Thoracic aorta (tissue), 2 donors: ENCODE measurements at regions not wholly inside any gene's neighbourhood (a gene's known extent, or its start where the extent isn't known, plus 50 kb on each side); places are given as distances from the start of the nearest gene placed in this dataset.

Source experiments
- ATAC-seq: fragments of 150-250 bp; one replicate; pipeline ENCODE4 v1.8.0; 2017; ENCODE audit warnings: low read depth; ENCODE audit not compliant: insufficient number of reproducible peaks, low FRiP score
- DNase-seq: peaks from one replicate; pipeline ENCODE4 v3.0.0-alpha.2; 2020; ENCODE audit warnings: low spot score
- H3K27ac ChIP-seq, 2 donors: fragments of 200-600 bp; sonication (generic); 1 replicate in 1 of 2; 2 replicates in 1 of 2; pipeline ENCODE4 v1.5.1; 2016; ENCODE audit warnings: mild to moderate bottlenecking in 2 of 2, moderate library complexity in 2 of 2
- H3K27me3 ChIP-seq: fragments of 200-600 bp; sonication (generic); replicated peaks from 2 replicates; pipeline ENCODE4 v1.6.0; 2016; ENCODE audit warnings: mild to moderate bottlenecking; ENCODE audit not compliant: insufficient read depth
- H3K36me3 ChIP-seq: fragments of 200-600 bp; sonication (generic); one replicate; pipeline ENCODE4 v1.5.1; 2016
- H3K4me1 ChIP-seq, 2 donors: fragments of 200-600 bp; sonication (generic); 1 replicate in 1 of 2; 2 replicates in 1 of 2; pipeline versions ENCODE4 v1.5.1 to v1.6.0; 2016; ENCODE audit warnings: low read depth in 2 of 2, mild to moderate bottlenecking in 1 of 2; ENCODE audit not compliant: control insufficient read depth in 1 of 2
- H3K4me3 ChIP-seq: fragments of 200-600 bp; sonication (generic); 2 replicates; pipeline ENCODE4 v1.5.1; 2016; ENCODE audit warnings: mild to moderate bottlenecking
- H3K9me3 ChIP-seq: fragments of 200-600 bp; sonication (generic); 2 replicates; pipeline ENCODE4 v1.5.1; 2016
- TF ChIP-seq, protein P1 (sequence below): fragments of 200-600 bp; sonication (generic); IDR thresholded peaks from one replicate; pipeline ENCODE4 v1.5.1; 2019; ENCODE audit warnings: antibody characterized with exemption

DNA sequence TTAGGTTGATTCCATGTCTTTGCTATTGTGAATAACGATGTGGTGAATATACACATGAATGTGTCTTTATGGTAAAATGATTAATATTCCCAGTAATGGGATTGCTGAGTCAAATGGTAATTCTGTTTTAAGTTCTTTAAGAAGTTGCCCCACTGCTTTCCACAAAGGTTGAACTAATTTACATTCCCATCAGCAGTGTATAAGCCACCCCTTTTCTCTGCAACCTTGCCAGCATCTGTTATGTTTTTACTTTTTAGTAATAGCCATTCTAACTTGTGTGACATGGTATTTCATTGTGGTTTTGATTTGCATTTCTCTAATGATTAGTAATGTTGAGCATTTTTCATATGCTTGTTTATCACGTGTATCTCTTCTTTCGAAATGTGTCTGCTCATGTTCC lies 503.3 kb downstream of the PCDH18 start:
- Histone ChIP-seq H3K4me1 (no peaks in the 10 kb centered on the region), H3K4me3 (no peak overlapping the region), H3K27me3 (no peaks in the 10 kb centered on the region), H3K36me3 (no peaks in the 10 kb centered on the region), H3K27ac (no peak overlapping the region), H3K9me3 (no peaks in the 10 kb centered on the region)
- no peak for DNase-seq
- ATAC-seq: no peak
- TF ChIP-seq, protein P1, sequence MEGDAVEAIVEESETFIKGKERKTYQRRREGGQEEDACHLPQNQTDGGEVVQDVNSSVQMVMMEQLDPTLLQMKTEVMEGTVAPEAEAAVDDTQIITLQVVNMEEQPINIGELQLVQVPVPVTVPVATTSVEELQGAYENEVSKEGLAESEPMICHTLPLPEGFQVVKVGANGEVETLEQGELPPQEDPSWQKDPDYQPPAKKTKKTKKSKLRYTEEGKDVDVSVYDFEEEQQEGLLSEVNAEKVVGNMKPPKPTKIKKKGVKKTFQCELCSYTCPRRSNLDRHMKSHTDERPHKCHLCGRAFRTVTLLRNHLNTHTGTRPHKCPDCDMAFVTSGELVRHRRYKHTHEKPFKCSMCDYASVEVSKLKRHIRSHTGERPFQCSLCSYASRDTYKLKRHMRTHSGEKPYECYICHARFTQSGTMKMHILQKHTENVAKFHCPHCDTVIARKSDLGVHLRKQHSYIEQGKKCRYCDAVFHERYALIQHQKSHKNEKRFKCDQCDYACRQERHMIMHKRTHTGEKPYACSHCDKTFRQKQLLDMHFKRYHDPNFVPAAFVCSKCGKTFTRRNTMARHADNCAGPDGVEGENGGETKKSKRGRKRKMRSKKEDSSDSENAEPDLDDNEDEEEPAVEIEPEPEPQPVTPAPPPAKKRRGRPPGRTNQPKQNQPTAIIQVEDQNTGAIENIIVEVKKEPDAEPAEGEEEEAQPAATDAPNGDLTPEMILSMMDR: no peak

DNA sequence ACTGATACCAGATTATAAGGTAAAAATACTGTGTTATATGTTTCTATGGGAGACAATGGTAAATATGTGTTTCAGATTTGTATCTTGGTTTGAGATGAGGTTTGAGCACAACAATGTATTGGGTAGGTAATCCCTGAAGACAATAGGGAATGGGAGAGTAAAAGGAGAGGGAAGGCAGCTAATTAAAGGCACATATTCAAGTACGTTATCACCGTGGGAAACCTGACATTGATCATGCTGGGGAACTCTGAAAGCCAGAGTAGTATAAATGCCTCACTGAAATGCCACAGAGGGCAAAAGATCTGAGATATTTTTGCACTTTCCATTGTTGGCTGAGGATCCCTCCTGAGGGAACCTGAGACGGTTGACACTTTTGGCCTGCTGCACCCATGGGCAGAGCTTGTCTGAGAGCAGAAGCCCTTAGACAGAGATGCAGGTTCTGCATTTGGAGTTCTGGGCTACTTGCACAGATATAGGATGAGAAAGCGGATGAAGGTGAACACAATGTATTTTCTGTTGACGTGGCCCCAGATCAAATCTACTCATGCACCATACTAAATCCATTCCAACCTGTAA lies 506.7 kb downstream of the PCDH18 start:
- no peak for DNase-seq
- Histone ChIP-seq H3K9me3 (no peaks in the 10 kb centered on the region), H3K4me1 (no peaks in the 10 kb centered on the region), H3K27ac (no peak overlapping the region), H3K4me3 (no peak overlapping the region), H3K36me3 (no peaks in the 10 kb centered on the region), H3K27me3 (no peaks in the 10 kb centered on the region)
- TF ChIP-seq, protein P1: no peak
- ATAC-seq: no peak

DNA sequence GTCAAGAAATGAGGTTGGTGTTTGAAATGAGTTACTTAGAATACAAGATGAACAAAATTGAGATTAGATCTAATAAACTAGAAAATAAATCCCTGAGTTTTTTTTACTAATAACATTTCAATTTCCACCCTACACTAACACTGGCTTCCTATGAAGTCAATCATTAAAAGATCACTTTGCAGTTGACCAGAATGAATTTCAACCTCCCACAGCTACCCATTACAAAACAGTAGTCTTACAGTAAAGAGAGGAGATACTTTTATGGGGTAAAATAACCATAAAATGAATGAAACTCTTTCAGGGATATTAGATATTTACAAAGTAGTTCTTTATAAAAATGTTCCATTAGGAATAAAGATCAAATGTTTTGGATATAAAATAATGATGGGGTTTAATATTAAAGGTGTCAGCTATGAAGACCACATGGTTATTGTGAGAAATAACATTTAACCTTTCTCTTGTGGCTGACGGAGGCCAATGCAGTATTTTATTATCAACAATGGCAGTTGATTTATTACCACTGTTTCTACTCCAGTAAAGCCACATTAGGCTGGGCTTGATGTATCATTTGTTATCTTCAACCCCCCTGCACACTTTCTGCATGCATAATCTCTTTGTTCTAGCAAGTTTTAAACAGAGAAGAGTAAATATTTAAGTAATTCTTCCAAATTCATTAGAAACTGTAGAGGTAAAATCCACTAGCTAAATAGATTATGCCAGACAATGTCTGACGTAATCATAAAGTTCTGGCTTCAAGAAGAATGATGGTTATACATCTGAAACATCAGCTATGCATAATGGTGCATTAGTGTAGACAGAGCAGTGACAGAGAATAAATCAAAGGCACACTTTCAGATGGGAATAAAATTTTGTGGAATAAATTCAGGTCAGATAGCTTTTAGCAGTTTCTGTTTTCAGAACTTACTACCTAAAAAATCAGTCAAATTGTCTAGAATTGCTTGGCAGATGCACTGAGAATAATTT lies 516.6 kb downstream of the PCDH18 start:
- DNase-seq (no peak), ATAC-seq (no peak)
- no peaks in the 10 kb centered on the region for H3K4me1 ChIP-seq
- no peaks in the 10 kb centered on the region for H3K36me3 ChIP-seq
- H3K9me3 ChIP-seq: no peaks in the 10 kb centered on the region
- no peak overlapping the region for H3K27ac ChIP-seq
- no peak overlapping the region for H3K4me3 ChIP-seq
- TF ChIP-seq, protein P1: no peak
- H3K27me3 ChIP-seq: no peaks in the 10 kb centered on the region

DNA sequence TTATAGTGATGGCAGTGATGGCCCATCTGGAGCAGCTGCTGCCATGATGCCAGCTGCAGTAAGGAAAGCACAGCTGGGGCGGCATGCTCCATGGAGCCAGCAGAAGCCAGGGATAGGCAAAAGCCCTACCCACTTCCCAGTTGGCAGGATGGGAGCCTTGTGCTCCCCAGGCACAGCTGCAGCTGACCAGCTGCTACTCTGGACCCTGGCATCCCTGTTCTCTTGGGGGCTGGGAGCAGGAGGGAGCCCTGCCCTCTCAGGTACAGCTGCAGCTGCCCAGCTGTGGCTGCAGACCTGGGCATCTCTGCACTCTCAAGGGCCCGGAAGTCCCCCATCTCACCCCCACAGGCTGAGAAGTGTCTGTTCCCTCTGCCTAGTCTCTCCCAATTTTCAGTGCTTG lies 531.9 kb downstream of the PCDH18 start:
- no peak overlapping the region for H3K27ac ChIP-seq
- ATAC-seq (no peak), DNase-seq (no peak)
- H3K27me3 ChIP-seq: no peaks in the 10 kb centered on the region
- H3K4me3 ChIP-seq: no peak overlapping the region
- no peaks in the 10 kb centered on the region for H3K36me3 ChIP-seq
- no peaks in the 10 kb centered on the region for H3K4me1 ChIP-seq
- no peaks in the 10 kb centered on the region for H3K9me3 ChIP-seq
- TF ChIP-seq, protein P1: no peak

DNA sequence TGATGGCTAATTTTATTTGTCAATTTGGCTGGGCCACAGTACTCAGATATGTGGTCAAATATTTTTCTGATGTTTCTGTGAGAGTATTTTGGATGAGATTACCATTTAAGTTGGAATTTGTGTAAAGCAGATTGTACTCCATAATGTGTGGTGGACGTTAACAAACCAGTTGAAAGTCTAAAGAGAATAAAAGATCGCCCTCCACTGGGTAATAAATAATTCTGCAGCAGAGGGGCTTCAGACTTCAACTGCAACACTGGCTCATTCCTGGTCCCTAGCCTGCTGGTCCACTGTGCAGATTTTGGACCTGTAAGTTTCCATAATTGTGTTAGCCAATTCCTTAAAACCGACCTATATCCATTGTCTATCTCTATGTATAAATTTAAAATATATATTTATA lies 540.3 kb downstream of the PCDH18 start:
- TF ChIP-seq, protein P1: no peak
- no peak for ATAC-seq
- no peaks in the 10 kb centered on the region for H3K27me3 ChIP-seq
- no peaks in the 10 kb centered on the region for H3K36me3 ChIP-seq
- no peak overlapping the region for H3K4me3 ChIP-seq
- H3K9me3 ChIP-seq: no peaks in the 10 kb centered on the region
- no peaks in the 10 kb centered on the region for H3K4me1 ChIP-seq
- no peak for DNase-seq
- no peak overlapping the region for H3K27ac ChIP-seq
